ENCODE measurements at regions not wholly inside any gene's neighbourhood (a gene's known extent, or its start where the extent isn't known, plus 50 kb on each side); places are given as distances from the start of the nearest gene placed in this dataset.
A peak's percentile ranks its signal among the peaks of the same experiment; 100 is the strongest.

- CTCF ChIA-PET, result no interaction called here
- Histone ChIP-seq H3K27ac (ENCODE audit: low read length) (no peak overlapping the region), H3K9me2 (replicated peaks; ENCODE audit: low read length) (no peaks in the 10 kb centered on the region), H3K4me2 (ENCODE audit: low read length) (no peak overlapping the region), H3K9ac (ENCODE audit: low read length) (no peak overlapping the region), H3F3A (ENCODE audit: low read length, unreplicated experiment) (no peaks in the 10 kb centered on the region), H3K4me3 (ENCODE audit: low read length) (no peak overlapping the region), H3K4me1 (ENCODE audit: insufficient read depth, low read length) (peaks cover 20% of the 10 kb centered on the region), H3K27me3 (ENCODE audit: low read length) (no peaks in the 10 kb centered on the region), H3K36me3 (ENCODE audit: low read depth, low read length) (peaks cover 5% of the 10 kb centered on the region; the same call in 1 of the 2 replicates), H3K9me3 (ENCODE audit: low read length) (peaks cover 5% of the 10 kb centered on the region), H3K79me2 (ENCODE audit: low read length) (no peaks in the 10 kb centered on the region), H2AFZ (ENCODE audit: low read length) (no peak overlapping the region), H4K20me1 (ENCODE audit: low read length) (no peaks in the 10 kb centered on the region)
- no peak for ATAC-seq
- no peak for DNase-seq
- BruUV-seq (replicated peaks), result no TSS peak
- intact Hi-C loops (cut with micrococcal nuclease), result no loop called here
- POLR2A ChIA-PET (ENCODE audit: unreplicated experiment), result no interaction called here
- no peak for TF ChIP-seq EZH2phosphoT487 (IDR thresholded peaks at IDR 0.05; ENCODE audit: borderline replicate concordance, low read length)
- no peak for TF ChIP-seq EZH2 (IDR thresholded peaks at IDR 0.05; ENCODE audit: low read length, unreplicated experiment)
- TF ChIP-seq, protein P1, sequence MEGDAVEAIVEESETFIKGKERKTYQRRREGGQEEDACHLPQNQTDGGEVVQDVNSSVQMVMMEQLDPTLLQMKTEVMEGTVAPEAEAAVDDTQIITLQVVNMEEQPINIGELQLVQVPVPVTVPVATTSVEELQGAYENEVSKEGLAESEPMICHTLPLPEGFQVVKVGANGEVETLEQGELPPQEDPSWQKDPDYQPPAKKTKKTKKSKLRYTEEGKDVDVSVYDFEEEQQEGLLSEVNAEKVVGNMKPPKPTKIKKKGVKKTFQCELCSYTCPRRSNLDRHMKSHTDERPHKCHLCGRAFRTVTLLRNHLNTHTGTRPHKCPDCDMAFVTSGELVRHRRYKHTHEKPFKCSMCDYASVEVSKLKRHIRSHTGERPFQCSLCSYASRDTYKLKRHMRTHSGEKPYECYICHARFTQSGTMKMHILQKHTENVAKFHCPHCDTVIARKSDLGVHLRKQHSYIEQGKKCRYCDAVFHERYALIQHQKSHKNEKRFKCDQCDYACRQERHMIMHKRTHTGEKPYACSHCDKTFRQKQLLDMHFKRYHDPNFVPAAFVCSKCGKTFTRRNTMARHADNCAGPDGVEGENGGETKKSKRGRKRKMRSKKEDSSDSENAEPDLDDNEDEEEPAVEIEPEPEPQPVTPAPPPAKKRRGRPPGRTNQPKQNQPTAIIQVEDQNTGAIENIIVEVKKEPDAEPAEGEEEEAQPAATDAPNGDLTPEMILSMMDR (conservative IDR thresholded peaks at IDR 0.05; ENCODE audit: low read depth, low read length), result no peak; the same call in 1 of the 2 replicates
Observed at GRCh38 chr7:12062062-12062461, 149.0 kb upstream of the TMEM106B start.

GRCh38 chr7:12064586-12065127, 146.4 kb upstream of the TMEM106B start:
- Histone ChIP-seq H3K36me3 (ENCODE audit: low read depth, low read length) (no peaks in the 10 kb centered on the region), H3K4me3 (ENCODE audit: low read length) (no peak overlapping the region), H3K9ac (ENCODE audit: low read length) (peak overlapping the region; percentile 48; the same call in 1 of the 2 replicates), H3K9me3 (ENCODE audit: low read length) (no peaks in the 10 kb centered on the region), H3K27me3 (ENCODE audit: low read length) (no peaks in the 10 kb centered on the region), H4K20me1 (ENCODE audit: low read length) (no peaks in the 10 kb centered on the region), H3K4me2 (ENCODE audit: low read length) (no peak overlapping the region), H2AFZ (ENCODE audit: low read length) (no peak overlapping the region), H3F3A (ENCODE audit: low read length, unreplicated experiment) (no peaks in the 10 kb centered on the region), H3K27ac (ENCODE audit: low read length) (peak overlapping the region; percentile 100), H3K9me2 (replicated peaks; ENCODE audit: low read length) (no peaks in the 10 kb centered on the region), H3K79me2 (ENCODE audit: low read length) (no peaks in the 10 kb centered on the region), H3K4me1 (ENCODE audit: insufficient read depth, low read length) (peaks cover 29% of the 10 kb centered on the region)
- CTCF ChIA-PET, result no interaction called here
- TF ChIP-seq EZH2 (IDR thresholded peaks at IDR 0.05; ENCODE audit: low read length, unreplicated experiment) (no peak), EZH2phosphoT487 (IDR thresholded peaks at IDR 0.05; ENCODE audit: borderline replicate concordance, low read length) (no peak)
- TF ChIP-seq, protein P1 (conservative IDR thresholded peaks at IDR 0.05; ENCODE audit: low read depth, low read length), result no peak
- intact Hi-C loops (cut with micrococcal nuclease), result no loop called here
- no TSS peak for BruUV-seq (replicated peaks)
- POLR2A ChIA-PET (ENCODE audit: unreplicated experiment), result interaction anchor here (1.0 kb wide), 1 partner anchor 146 kb away, joined by 5 read pairs; no protein-coding TSS in a partner anchor
- ATAC-seq (no peak), DNase-seq (no peak)

DNA sequence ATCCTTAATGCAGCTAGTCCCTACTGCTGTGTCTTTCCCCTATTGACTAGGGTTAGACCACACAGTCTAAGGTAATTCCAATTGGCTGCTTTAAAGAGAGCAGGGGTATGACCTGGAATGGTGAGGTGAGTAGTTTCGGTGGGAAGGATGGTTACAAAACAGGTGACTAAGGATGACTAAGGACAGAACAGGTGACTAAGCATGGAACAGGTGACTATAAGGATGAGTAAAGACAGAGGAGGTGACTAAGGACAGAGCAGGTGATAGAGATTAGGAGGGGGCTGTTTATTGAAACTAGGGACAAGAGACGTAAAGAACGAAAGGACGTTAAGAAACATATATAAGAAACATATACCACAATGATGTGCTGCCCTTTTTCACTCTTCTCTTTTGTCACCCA, 145.1 kb upstream of the TMEM106B start:
- Histone ChIP-seq H3K36me3 (ENCODE audit: low read depth, low read length) (no peaks in the 10 kb centered on the region), H3K4me3 (ENCODE audit: low read length) (peak overlapping the region; percentile 58), H3K4me1 (ENCODE audit: insufficient read depth, low read length) (peaks cover 29% of the 10 kb centered on the region), H3K79me2 (ENCODE audit: low read length) (no peaks in the 10 kb centered on the region), H3K4me2 (ENCODE audit: low read length) (peak overlapping the region; percentile 84), H3K27me3 (ENCODE audit: low read length) (no peaks in the 10 kb centered on the region), H3K9me3 (ENCODE audit: low read length) (no peaks in the 10 kb centered on the region), H3K27ac (ENCODE audit: low read length) (peak overlapping the region; percentile 100), H3K9me2 (replicated peaks; ENCODE audit: low read length) (no peaks in the 10 kb centered on the region), H3F3A (ENCODE audit: low read length, unreplicated experiment) (no peaks in the 10 kb centered on the region), H4K20me1 (ENCODE audit: low read length) (no peaks in the 10 kb centered on the region), H2AFZ (ENCODE audit: low read length) (peak overlapping the region; percentile 62; the same call in 1 of the 2 replicates), H3K9ac (ENCODE audit: low read length) (peak overlapping the region; percentile 93)
- ChIA-PET CTCF (interaction anchor here (2.3 kb wide), 1 partner anchor 257 kb away, joined by 11 read pairs; no protein-coding TSS in a partner anchor), POLR2A (ENCODE audit: unreplicated experiment) (no interaction called here)
- no TSS peak for BruUV-seq (replicated peaks)
- DNase-seq, result peak; percentile 90
- ATAC-seq, result peak; percentile 56
- intact Hi-C loops (cut with micrococcal nuclease), result loop anchor here (1.0 to 2.0 kb wide), 4 partner anchors 97 to 639 kb away; no protein-coding TSS in a partner anchor
- TF ChIP-seq EZH2 (IDR thresholded peaks at IDR 0.05; ENCODE audit: low read length, unreplicated experiment) (no peak), EZH2phosphoT487 (IDR thresholded peaks at IDR 0.05; ENCODE audit: borderline replicate concordance, low read length) (no peak)
- TF ChIP-seq, protein P1 (conservative IDR thresholded peaks at IDR 0.05; ENCODE audit: low read depth, low read length), result no peak

All from PC-3 (cell line).